GM21447 (cell line): ENCODE measurements at regions not wholly inside any gene's neighbourhood (a gene's known extent, or its start where the extent isn't known, plus 50 kb on each side); places are given as distances from the start of the nearest gene placed in this dataset.
A peak's percentile ranks its signal among the peaks of the same experiment; 100 is the strongest.
"Not testable (repeated sequence)": the region's sequence is repeated elsewhere in the genome, so short reads cannot be mapped to it uniquely, and the experiment has no call there.

Source experiments
- ATAC-seq: cut with Tn5 transposase; IDR thresholded peaks from one replicate; pipeline ENCODE4 v1.9.1; 2021; ENCODE audit not compliant: unreplicated experiment

GRCh38 chr18:46224181-46224775 lies 120.1 kb downstream of the HAUS1 start:
- ATAC-seq, result no peak

GRCh38 chr18:46226461-46226860 lies 122.3 kb downstream of the HAUS1 start:
- no peak for ATAC-seq

GRCh38 chr18:46229641-46230040 lies 125.5 kb downstream of the HAUS1 start:
- not testable (repeated sequence) for ATAC-seq

GRCh38 chr18:46236156-46236555 lies 132.0 kb downstream of the HAUS1 start:
- ATAC-seq, result no peak

GRCh38 chr18:46237891-46238290 lies 133.7 kb downstream of the HAUS1 start:
- ATAC-seq, result no peak

- no peak for ATAC-seq
These were observed 135.4 kb downstream of the HAUS1 start for GRCh38 chr18:46239549-46239948.

GRCh38 chr18:46239998-46240397 lies 135.8 kb downstream of the HAUS1 start:
- no peak for ATAC-seq

GRCh38 chr18:46241393-46241792 lies 137.2 kb downstream of the HAUS1 start:
- not testable (repeated sequence) for ATAC-seq

- no peak for ATAC-seq
These were observed 138.0 kb downstream of the HAUS1 start for GRCh38 chr18:46242183-46242582.

GRCh38 chr18:46243095-46243494 lies 138.9 kb downstream of the HAUS1 start:
- ATAC-seq, result no peak

GRCh38 chr18:46243673-46244072 lies 139.5 kb downstream of the HAUS1 start:
- ATAC-seq, result no peak

- no peak for ATAC-seq
These were observed 141.9 kb downstream of the HAUS1 start for GRCh38 chr18:46246101-46246500.

- no peak for ATAC-seq
These were observed 143.8 kb downstream of the HAUS1 start for GRCh38 chr18:46247942-46248341.

GRCh38 chr18:46250084-46250811 lies 146.1 kb downstream of the HAUS1 start:
- peak; percentile 99 for ATAC-seq

- ATAC-seq, result no peak
These were observed 146.6 kb downstream of the HAUS1 start for GRCh38 chr18:46250812-46251173.

- ATAC-seq, result no peak
These were observed 148.6 kb downstream of the HAUS1 start for GRCh38 chr18:46252759-46253158.

- no peak for ATAC-seq
These were observed 149.3 kb downstream of the HAUS1 start for GRCh38 chr18:46253498-46253897.

GRCh38 chr18:46256078-46256477 lies 151.9 kb downstream of the HAUS1 start:
- ATAC-seq, result no peak

GRCh38 chr18:46257366-46257765 lies 153.2 kb downstream of the HAUS1 start:
- ATAC-seq, result no peak

GRCh38 chr18:46260016-46260878 lies 156.1 kb downstream of the HAUS1 start:
- ATAC-seq, result no peak

GRCh38 chr18:46260879-46261143 lies 156.6 kb downstream of the HAUS1 start:
- no peak for ATAC-seq

GRCh38 chr18:46261799-46262198 lies 157.6 kb downstream of the HAUS1 start:
- no peak for ATAC-seq
